H7 (cell line): ENCODE measurements at regions not wholly inside any gene's neighbourhood (a gene's known extent, or its start where the extent isn't known, plus 50 kb on each side); places are given as distances from the start of the nearest gene placed in this dataset.
A peak's percentile ranks its signal among the peaks of the same experiment; 100 is the strongest.

Experiments
- DNase-seq: peaks from one replicate; pipeline ENCODE4 v3.0.0; 2012
- H3K27me3 ChIP-seq: 2 replicates; pipeline ENCODE4 v1.6.0; 2011; ENCODE audit warnings: mild to moderate bottlenecking, low read length; ENCODE audit not compliant: control insufficient read depth, insufficient read depth
- H3K36me3 ChIP-seq: replicated peaks from 2 replicates; pipeline ENCODE4 v1.5.1; 2011; ENCODE audit warnings: low read length; ENCODE audit not compliant: control insufficient read depth, insufficient read depth
- H3K4me3 ChIP-seq: 2 replicates; pipeline ENCODE4 v1.5.1; 2011; ENCODE audit warnings: low read depth, mild to moderate bottlenecking, control low read depth, low read length, moderate library complexity; ENCODE audit not compliant: insufficient read depth

DNA sequence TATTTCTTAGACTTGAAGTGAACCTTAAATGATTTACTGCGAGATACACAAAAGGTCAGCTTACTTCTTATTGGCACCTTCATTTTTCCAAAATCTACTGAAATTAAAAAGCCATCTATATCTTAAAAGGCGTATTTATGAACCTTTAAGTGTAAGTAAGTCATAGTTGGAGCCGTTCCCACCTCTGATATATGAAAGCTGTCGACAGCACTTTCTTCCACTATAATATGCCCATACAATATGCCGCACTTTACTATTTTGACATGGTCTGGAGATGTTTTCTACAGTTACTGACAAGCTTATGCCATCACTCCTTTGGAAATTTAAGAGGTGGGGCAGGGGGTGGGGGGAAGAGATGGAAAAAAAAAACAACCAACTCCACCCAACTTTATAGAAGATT, 155.3 kb downstream of the PHETA1 start:
- H3K27me3 ChIP-seq = no peaks in the 10 kb centered on the region
- H3K4me3 ChIP-seq = no peak overlapping the region
- DNase-seq = no peak
- no peaks in the 10 kb centered on the region for H3K36me3 ChIP-seq

DNA sequence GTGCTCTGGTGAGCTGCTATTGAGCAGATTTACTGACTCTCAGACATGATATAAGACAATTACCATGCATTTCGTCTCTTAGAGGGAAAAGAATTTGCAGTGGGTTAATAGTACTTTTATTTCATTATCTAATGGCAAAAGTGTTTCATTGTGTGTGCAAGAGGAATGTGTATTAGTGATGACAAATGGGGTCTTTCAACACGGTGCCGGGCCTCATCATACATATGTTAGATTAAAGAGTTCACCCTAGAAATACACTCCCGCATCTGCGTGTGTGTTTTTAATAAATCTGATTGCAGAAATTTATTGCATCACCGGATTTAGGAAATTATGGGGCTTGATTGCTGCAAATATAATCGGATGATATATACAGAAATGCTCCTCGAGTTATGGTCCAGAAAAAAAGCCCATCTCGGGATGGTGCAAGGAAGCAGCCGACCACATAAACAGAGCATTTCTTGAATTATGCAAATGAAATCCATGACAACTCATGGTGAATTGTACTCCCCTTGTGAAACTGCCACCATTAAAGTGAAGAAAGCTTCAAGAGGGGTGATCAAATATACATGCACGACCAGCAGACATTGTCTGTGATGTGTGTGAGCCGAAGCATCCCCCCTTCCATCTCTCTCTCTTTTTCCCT, 156.0 kb downstream of the PHETA1 start:
- H3K36me3 ChIP-seq = no peaks in the 10 kb centered on the region
- H3K4me3 ChIP-seq = no peak overlapping the region
- no peak for DNase-seq
- no peaks in the 10 kb centered on the region for H3K27me3 ChIP-seq

GRCh38 chr12:111211910-111212757, 156.8 kb downstream of the PHETA1 start:
- Histone ChIP-seq H3K4me3 (no peak overlapping the region), H3K36me3 (no peaks in the 10 kb centered on the region), H3K27me3 (no peaks in the 10 kb centered on the region)
- DNase-seq = peak; percentile 87

DNA sequence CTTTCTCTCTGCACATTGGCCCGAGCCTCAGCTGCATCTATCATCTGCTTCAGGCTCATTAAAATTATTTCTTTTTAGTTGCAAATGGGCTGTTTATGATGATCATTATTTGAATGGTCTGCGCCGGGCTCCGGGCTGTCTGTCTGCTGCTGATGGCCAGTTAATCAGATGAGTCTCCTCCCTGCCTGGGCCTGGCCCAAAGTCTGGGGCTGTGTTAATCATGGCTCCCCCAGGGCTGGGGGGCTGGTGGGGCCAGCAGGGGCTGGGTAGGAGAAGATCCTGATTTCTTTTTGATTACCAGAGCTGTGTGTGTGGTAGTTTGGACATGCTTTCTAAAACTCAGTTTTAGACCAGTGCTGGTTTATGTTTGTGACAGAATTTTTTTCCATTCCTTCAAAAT, 159.1 kb downstream of the PHETA1 start:
- Histone ChIP-seq H3K36me3 (no peaks in the 10 kb centered on the region), H3K4me3 (no peak overlapping the region), H3K27me3 (no peaks in the 10 kb centered on the region)
- DNase-seq = no peak

- no peaks in the 10 kb centered on the region for H3K36me3 ChIP-seq
- no peaks in the 10 kb centered on the region for H3K27me3 ChIP-seq
- H3K4me3 ChIP-seq = no peak overlapping the region
- DNase-seq = no peak
These were observed 161.1 kb downstream of the PHETA1 start for GRCh38 chr12:111207761-111208160.

- Histone ChIP-seq H3K27me3 (no peaks in the 10 kb centered on the region), H3K36me3 (no peaks in the 10 kb centered on the region), H3K4me3 (no peak overlapping the region)
- DNase-seq = no peak
These were observed 164.1 kb downstream of the PHETA1 start for GRCh38 chr12:111204788-111205241.

- DNase-seq = no peak
These were observed 164.9 kb downstream of the PHETA1 start for GRCh38 chr12:111203969-111204368.

GRCh38 chr12:111203446-111203845, 165.4 kb downstream of the PHETA1 start:
- H3K36me3 ChIP-seq = no peaks in the 10 kb centered on the region
- no peak for DNase-seq
- no peaks in the 10 kb centered on the region for H3K27me3 ChIP-seq
- no peak overlapping the region for H3K4me3 ChIP-seq

More at GRCh38 chr12:111203969-111204368, 164.9 kb downstream of the PHETA1 start:
- no peak overlapping the region for H3K4me3 ChIP-seq
- no peaks in the 10 kb centered on the region for H3K36me3 ChIP-seq
- H3K27me3 ChIP-seq = no peaks in the 10 kb centered on the region

GRCh38 chr12:111202237-111202915, 166.5 kb downstream of the PHETA1 start:
- DNase-seq = no peak
- Histone ChIP-seq H3K36me3 (no peaks in the 10 kb centered on the region), H3K4me3 (no peak overlapping the region), H3K27me3 (no peaks in the 10 kb centered on the region)

GRCh38 chr12:111201495-111202236, 167.2 kb downstream of the PHETA1 start:
- no peak overlapping the region for H3K4me3 ChIP-seq
- H3K27me3 ChIP-seq = no peaks in the 10 kb centered on the region
- no peak for DNase-seq
- H3K36me3 ChIP-seq = no peaks in the 10 kb centered on the region

GRCh38 chr12:111201036-111201435, 167.9 kb downstream of the PHETA1 start:
- H3K27me3 ChIP-seq = no peaks in the 10 kb centered on the region
- peak; percentile 79 for DNase-seq
- H3K4me3 ChIP-seq = no peak overlapping the region
- no peaks in the 10 kb centered on the region for H3K36me3 ChIP-seq

GRCh38 chr12:111197376-111197944, 171.4 kb downstream of the PHETA1 start:
- DNase-seq = peak; percentile 69
- no peaks in the 10 kb centered on the region for H3K36me3 ChIP-seq
- no peak overlapping the region for H3K4me3 ChIP-seq
- H3K27me3 ChIP-seq = no peaks in the 10 kb centered on the region

DNA sequence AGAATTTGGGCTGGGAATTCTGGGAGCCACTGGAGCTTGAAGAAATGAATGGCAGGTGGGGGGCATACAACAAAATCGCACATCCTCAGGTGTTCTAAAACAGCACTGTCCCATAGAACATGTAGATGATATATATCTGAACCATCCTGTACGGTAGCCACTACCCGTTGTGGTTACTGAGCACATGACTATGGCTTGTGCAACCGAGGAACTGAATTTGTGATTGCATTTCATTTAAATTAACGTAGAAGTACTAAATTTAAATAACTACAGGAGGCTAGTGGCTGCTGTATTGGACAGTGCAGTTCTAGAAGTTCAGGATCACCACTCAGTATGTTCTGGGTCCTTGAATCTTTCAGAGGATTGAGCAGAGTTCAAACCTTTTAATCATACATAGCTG, 172.4 kb downstream of the PHETA1 start:
- DNase-seq = no peak
- Histone ChIP-seq H3K27me3 (no peaks in the 10 kb centered on the region), H3K36me3 (no peaks in the 10 kb centered on the region), H3K4me3 (no peak overlapping the region)

DNA sequence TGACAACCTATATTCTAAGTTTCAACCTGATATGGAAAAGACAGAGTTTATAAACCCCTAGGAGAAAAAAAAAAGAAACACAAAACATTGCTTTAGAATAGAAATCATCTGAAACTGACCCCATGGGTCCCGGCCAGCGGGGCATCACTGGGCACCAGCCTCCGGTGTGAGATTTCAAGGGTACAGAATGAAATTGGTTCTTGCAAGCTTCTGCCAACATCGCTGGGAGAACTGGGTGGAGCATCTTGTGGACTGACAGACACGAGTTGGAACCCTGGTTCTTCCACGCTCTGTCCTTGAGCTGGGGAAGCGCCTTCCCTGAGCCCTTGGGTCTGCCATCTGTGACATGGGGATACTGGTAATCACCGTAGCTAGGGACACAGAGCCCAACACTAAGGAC, 173.6 kb downstream of the PHETA1 start:
- Histone ChIP-seq H3K4me3 (no peak overlapping the region), H3K27me3 (no peaks in the 10 kb centered on the region), H3K36me3 (no peaks in the 10 kb centered on the region)
- no peak for DNase-seq
